AG04449 (cell line): ENCODE measurements at regions not wholly inside any gene's neighbourhood (a gene's known extent, or its start where the extent isn't known, plus 50 kb on each side); places are given as distances from the start of the nearest gene placed in this dataset.

Experiments used
- CTCF ChIA-PET: fragments of 350-600 bp; formaldehyde crosslinking; extraction: SDS; loops from one replicate; lab custom pipeline; 2021; ENCODE audit warnings: antibody characterized with exemption; lab: Yijun Ruan, JAX
- POLR2A ChIA-PET: fragments of 400-600, 350-600 bp; formaldehyde crosslinking; extraction: SDS; loops from one replicate; lab custom pipeline; 2020; ENCODE audit warnings: antibody characterized with exemption, inconsistent platforms; lab: Yijun Ruan, JAX
- DNase-seq: peaks from one replicate; pipeline ENCODE4 v3.0.0-alpha.2; 2010; ENCODE audit warnings: low read depth, low spot score
- H3K4me3 ChIP-seq: 2 replicates; pipeline ENCODE4 v1.5.1; 2011; ENCODE audit warnings: low read depth, mild to moderate bottlenecking, control low read depth, low read length
- TF ChIP-seq, protein P1 (sequence below): IDR thresholded peaks from one replicate; pipeline ENCODE4 v1.5.1; 2011; ENCODE audit warnings: mild to moderate bottlenecking, moderate library complexity, low read length, control low read depth, inconsistent platforms; ENCODE audit not compliant: insufficient read depth; ENCODE audit errors: missing control alignments

DNA sequence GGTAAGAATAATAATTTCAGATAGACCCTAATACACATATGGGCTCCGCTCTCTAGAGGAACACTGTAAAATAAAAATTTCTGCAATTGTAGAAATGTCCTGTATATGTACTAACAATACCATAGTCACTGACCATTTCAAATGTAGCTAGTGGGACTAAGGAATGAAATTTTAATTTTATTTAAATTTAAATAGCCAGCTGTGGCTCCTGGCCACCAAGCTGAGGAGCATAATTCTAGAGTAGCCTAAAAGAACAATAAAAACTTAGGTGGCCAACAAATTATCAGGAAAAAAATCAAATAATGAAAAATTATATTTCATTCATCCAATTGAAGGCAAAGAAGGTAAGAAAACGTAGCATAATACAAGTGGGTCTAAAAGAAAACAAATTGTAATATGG lies 240.9 kb upstream of the MIR17HG start:
- H3K4me3 ChIP-seq, result no peak overlapping the region
- TF ChIP-seq, protein P1, sequence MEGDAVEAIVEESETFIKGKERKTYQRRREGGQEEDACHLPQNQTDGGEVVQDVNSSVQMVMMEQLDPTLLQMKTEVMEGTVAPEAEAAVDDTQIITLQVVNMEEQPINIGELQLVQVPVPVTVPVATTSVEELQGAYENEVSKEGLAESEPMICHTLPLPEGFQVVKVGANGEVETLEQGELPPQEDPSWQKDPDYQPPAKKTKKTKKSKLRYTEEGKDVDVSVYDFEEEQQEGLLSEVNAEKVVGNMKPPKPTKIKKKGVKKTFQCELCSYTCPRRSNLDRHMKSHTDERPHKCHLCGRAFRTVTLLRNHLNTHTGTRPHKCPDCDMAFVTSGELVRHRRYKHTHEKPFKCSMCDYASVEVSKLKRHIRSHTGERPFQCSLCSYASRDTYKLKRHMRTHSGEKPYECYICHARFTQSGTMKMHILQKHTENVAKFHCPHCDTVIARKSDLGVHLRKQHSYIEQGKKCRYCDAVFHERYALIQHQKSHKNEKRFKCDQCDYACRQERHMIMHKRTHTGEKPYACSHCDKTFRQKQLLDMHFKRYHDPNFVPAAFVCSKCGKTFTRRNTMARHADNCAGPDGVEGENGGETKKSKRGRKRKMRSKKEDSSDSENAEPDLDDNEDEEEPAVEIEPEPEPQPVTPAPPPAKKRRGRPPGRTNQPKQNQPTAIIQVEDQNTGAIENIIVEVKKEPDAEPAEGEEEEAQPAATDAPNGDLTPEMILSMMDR, result no peak
- CTCF ChIA-PET, result no interaction called here
- POLR2A ChIA-PET, result no interaction called here
- DNase-seq, result no peak

DNA sequence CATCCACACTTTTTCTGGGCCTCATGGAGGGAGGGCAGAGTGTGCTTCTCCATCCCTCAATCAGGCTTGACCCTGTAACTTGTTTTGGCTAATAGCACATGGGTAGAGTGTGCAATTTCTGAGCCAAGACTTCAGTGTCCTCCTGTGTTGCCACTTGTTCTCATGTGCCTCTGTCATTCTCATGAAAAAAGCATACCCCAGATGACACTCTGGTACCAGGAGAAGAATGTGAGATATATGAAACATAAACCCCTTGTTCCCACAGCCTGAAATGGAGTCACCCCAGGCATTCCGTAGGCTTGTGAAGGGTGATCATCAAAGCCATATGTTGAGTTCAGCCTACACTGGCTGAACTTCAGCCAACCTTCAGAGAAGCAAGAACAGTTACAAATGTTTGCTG lies 239.2 kb upstream of the MIR17HG start:
- DNase-seq, result no peak
- no peak overlapping the region for H3K4me3 ChIP-seq
- TF ChIP-seq, protein P1, result no peak
- ChIA-PET POLR2A (no interaction called here), CTCF (no interaction called here)

- ChIA-PET CTCF (no interaction called here), POLR2A (no interaction called here)
- TF ChIP-seq, protein P1, result no peak
- no peak for DNase-seq
- H3K4me3 ChIP-seq, result no peak overlapping the region
Measured at GRCh38 chr13:91111476-91112200, 235.8 kb upstream of the MIR17HG start.

- TF ChIP-seq, protein P1, result no peak
- H3K4me3 ChIP-seq, result no peak overlapping the region
- no peak for DNase-seq
- CTCF ChIA-PET, result no interaction called here
- POLR2A ChIA-PET, result no interaction called here
Measured at GRCh38 chr13:91112201-91112923, 235.1 kb upstream of the MIR17HG start.

GRCh38 chr13:91112924-91113277 lies 234.6 kb upstream of the MIR17HG start:
- H3K4me3 ChIP-seq, result no peak overlapping the region
- TF ChIP-seq, protein P1, result no peak
- POLR2A ChIA-PET, result no interaction called here
- DNase-seq, result no peak
- CTCF ChIA-PET, result no interaction called here

DNA sequence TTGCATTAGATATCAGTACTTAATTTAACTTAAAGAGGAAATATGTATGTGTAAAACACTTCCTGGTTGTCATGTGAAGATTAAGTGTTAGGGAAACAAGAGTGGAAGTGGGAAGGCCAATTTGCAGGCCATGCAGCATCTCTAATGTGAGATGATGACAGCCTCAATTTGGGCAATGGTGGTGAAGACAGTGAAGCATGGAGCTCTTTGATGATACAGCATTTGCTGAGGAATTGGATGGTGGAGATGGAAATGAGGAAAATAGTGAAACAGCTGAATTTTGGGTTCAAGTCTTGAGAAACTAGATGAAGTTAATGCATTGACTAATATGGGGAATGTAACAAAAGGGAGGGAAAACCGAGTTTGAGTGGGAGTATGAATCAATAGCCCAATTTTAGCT lies 231.7 kb upstream of the MIR17HG start:
- no peak for DNase-seq
- POLR2A ChIA-PET, result no interaction called here
- TF ChIP-seq, protein P1, result no peak

More for the DNA sequence above, 231.7 kb upstream of the MIR17HG start:
- H3K4me3 ChIP-seq, result no peak overlapping the region
- CTCF ChIA-PET, result interaction anchor here (1.1 kb wide), 1 partner anchor 30 kb away, joined by 3 read pairs; no protein-coding TSS in a partner anchor
